GM20000 (cell line): ENCODE measurements at regions not wholly inside any gene's neighbourhood (a gene's known extent, or its start where the extent isn't known, plus 50 kb on each side); places are given as distances from the start of the nearest gene placed in this dataset.

Source experiments
- DNase-seq: peaks from one replicate; pipeline ENCODE4 v3.0.0; 2012; ENCODE audit warnings: low spot score
- TF ChIP-seq, protein P1 (sequence below): IDR thresholded peaks from 2 replicates; pipeline ENCODE4 v1.5.1; 2012; ENCODE audit warnings: mild to moderate bottlenecking, control low read depth; ENCODE audit errors: extremely low read depth, missing control alignments

DNA sequence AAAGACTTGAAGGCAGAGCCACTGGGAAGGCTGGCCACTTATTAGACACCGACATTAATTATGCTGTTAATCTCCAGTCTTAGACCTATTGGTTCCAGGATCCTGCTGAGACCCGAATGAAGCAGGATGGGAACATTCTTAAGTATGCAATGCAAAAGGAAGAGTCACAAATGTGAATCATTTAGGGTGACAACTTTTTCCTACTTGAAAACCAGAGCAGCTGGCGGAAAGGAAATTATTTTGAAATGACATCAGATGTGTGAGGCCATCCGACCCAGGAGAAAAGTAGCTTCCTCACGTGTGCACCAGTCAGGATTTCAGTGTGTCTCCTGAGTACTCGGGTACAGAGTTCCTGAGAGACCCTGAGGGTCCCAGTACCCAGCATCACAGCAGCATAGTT, 222.9 kb upstream of the NCKAP5 start:
- TF ChIP-seq, protein P1, sequence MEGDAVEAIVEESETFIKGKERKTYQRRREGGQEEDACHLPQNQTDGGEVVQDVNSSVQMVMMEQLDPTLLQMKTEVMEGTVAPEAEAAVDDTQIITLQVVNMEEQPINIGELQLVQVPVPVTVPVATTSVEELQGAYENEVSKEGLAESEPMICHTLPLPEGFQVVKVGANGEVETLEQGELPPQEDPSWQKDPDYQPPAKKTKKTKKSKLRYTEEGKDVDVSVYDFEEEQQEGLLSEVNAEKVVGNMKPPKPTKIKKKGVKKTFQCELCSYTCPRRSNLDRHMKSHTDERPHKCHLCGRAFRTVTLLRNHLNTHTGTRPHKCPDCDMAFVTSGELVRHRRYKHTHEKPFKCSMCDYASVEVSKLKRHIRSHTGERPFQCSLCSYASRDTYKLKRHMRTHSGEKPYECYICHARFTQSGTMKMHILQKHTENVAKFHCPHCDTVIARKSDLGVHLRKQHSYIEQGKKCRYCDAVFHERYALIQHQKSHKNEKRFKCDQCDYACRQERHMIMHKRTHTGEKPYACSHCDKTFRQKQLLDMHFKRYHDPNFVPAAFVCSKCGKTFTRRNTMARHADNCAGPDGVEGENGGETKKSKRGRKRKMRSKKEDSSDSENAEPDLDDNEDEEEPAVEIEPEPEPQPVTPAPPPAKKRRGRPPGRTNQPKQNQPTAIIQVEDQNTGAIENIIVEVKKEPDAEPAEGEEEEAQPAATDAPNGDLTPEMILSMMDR: no peak
- no peak for DNase-seq

DNA sequence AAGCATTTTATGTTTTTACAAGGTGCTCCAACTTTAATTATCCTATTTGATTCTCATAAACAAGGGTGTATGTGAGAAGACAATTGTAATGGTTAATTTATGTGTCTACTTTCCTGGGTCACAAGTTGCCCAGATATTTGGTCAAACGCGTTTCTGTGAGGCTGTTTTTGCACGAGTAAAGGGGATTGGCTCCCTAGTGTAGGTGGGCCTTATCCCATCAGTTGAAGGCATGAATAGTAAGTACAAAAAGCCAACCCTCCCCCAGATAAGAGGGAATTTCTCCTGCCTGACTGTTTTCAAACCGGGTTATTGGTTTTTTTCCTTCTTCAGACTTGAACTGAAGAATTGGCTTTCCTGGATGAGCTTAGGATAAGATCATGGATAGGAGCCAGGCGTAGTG, 224.0 kb upstream of the NCKAP5 start:
- DNase-seq: no peak
- TF ChIP-seq, protein P1: no peak

- no peak for DNase-seq
- TF ChIP-seq, protein P1: no peak
Measured at GRCh38 chr2:133794114-133794513, 225.9 kb upstream of the NCKAP5 start.

DNA sequence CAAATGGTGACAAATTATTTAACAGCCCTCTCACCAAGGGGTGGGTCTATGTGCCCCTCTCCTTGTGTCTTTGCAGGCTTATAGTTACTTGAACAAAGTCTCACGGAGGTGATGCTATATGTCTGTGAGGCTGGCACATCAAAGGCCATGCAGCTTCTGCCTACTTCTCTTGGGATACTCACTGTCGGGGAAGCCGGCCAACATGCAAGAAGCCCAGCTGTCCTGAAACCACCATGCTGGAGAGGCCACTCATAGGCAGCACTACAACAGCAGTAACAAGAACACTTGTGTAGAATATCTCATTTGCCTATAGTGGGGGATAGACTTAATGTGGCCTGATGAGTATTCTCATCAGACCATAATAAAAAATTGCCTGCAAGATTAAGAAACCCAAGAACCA, 233.7 kb upstream of the NCKAP5 start:
- DNase-seq: no peak

GRCh38 chr2:133802409-133803039, 234.3 kb upstream of the NCKAP5 start:
- TF ChIP-seq, protein P1: no peak
- no peak for DNase-seq

More for the DNA sequence above, 233.7 kb upstream of the NCKAP5 start:
- TF ChIP-seq, protein P1: no peak

- TF ChIP-seq, protein P1: no peak
Measured at GRCh38 chr2:133806564-133806963, 238.3 kb upstream of the NCKAP5 start.

GRCh38 chr2:133809485-133809884, 241.2 kb upstream of the NCKAP5 start:
- no peak for DNase-seq
- TF ChIP-seq, protein P1: no peak

More at GRCh38 chr2:133806564-133806963, 238.3 kb upstream of the NCKAP5 start:
- DNase-seq: no peak
